GM18519 (cell line): ENCODE measurements at regions not wholly inside any gene's neighbourhood (a gene's known extent, or its start where the extent isn't known, plus 50 kb on each side); places are given as distances from the start of the nearest gene placed in this dataset.

ENCODE experiments used
- ATAC-seq: cut with Tn5 transposase; IDR thresholded peaks from one replicate; pipeline ENCODE4 v1.9.1; 2021; ENCODE audit warnings: mild to moderate bottlenecking, moderate library complexity; ENCODE audit not compliant: unreplicated experiment, low FRiP score

DNA sequence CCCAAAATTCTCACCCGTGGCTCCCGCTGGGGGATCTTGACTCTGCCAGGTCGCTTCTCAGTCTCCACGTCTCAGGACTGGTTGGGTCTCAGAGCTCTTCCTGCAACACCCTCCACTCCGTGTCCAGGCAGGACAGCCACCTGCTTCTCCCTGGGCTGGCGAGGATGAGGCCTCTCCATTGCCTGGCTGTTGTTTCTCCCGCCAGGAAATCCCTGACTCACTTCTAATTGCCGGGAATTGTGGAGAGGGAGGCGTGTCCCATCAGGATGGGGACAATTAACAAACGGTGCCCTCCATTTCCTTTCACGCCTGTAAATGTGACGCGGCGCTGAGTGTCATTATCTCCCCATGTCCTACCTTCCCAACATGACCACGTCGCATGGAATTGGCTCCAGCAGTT lies 204.5 kb downstream of the RBFOX3 start:
- no peak for ATAC-seq

- ATAC-seq, result no peak
Observed at GRCh38 chr17:79405823-79406222, 205.0 kb downstream of the RBFOX3 start.

DNA sequence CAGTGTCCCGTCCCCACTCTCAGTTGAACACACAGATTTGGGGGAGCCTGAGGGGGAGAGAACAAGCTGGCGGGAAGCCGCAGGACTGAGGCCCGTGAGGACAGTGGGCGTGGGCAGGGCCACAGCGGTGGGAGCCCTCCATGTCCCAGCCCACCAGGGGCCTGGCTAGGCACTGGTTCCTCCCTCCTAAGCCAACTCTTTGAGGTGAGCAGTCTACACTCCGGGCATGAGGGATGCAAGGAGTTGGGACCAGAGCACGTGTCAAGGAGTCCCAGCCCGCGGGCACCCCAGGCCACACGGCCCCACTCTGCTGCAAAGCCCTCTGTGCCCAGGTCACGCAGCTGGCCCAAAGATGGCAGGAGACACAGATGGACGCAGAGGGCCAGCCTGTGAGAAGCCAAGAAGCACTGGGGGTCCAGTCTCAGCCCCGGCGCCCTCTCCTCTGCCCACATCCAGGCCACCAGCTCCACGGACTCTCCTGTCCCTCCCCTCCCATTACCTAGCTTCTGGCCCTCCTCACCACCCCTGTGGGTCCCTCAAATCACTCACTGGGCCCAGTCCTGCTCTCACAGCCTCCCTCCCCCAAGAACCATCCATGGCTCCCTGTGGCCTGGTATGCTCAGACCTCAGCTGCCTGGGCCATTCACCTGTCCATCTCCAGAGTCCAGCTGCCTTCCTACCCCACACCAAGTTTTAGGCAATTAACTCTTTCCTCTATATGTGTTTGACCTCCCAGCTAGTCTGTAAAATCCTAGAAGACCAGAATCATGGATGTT lies 206.5 kb downstream of the RBFOX3 start:
- no peak for ATAC-seq

- no peak for ATAC-seq
Observed at GRCh38 chr17:79401704-79402674, 208.9 kb downstream of the RBFOX3 start.

GRCh38 chr17:79400989-79401703 lies 209.7 kb downstream of the RBFOX3 start:
- no peak for ATAC-seq

DNA sequence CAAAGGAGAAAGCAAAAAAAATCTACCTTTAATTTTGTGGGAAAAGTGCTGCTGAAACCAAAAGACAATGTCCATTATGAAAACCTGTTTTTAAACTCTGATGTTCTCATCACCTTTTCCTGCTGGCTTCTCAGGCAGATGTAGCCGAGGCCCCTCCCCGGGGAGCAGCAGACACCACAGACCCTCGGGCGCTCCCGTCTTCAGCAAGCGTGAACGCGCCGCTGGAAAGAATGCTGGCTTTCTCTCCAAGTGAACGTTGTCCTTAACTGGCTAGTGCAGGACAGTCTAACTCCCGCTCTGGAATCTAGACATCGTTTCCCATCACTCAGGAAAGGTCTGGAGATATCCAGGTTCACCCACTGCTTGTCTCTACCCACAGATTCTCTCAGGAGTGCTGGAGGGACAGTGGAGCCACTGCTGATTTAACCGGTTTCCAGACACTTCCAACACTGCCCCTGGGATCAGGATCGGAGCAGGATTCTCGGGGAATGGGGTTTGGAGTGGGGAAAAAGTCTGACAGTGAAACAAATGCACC lies 211.2 kb downstream of the RBFOX3 start:
- ATAC-seq, result no peak

GRCh38 chr17:79398441-79398840 lies 212.4 kb downstream of the RBFOX3 start:
- ATAC-seq, result no peak

DNA sequence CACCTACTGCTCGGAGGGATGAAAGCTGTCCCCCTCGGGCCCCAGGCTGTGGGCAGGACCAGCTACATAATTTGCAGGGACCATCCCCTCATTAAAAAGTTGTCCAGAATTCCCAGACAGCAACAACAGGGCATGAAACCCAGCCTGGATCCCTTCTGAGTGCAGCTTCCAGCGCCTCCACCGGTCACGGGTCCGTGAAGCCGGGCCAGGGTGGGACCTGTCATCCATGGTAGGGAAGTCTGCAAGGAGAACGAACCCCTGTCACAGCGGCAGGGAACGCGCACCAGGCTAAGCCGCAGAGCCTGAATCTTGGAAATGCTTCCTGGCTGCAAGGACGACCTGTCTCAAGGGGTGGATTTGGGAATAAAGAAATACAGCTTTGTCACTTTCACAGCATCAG lies 214.2 kb downstream of the RBFOX3 start:
- ATAC-seq, result no peak

DNA sequence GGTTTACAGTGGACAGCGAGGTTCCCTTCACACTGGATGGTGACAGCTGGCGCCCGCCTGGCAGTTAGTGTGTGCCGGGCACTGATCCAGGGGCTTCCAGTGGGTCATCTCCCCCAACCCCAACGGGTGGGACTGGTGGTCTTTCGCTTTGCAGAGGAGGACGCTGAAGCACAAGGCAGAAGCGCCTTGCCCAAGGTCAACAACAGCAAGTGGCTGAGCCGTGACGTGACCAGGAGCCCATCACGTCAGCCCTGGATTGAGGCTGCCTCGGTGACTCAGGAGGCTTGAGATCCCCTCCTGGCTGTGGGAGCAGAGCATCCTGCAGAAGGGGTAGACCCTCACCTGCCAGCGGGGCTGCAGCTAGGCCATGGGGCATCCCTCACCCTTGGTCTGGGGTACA lies 215.3 kb downstream of the RBFOX3 start:
- no peak for ATAC-seq

DNA sequence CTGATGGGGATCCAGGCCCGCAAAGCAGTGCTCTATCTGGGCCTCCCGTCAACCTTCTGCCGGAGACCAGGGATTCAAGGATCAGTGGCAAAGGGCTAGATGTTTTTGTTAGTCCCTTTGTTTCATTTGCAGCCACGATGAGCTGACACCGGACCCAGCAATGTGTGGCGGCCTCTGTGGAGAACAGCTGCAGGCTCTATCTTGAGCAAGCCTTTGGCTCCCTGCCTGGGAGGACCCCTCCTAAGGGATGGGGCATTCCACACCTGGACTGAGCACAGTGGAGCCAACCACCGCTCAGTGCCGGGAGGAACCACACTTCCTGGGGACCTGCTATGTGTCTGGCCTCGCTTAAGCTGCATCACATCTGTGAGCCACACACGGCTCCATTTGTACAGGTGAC lies 215.8 kb downstream of the RBFOX3 start:
- no peak for ATAC-seq

GRCh38 chr17:79393358-79394052 lies 217.3 kb downstream of the RBFOX3 start:
- no peak for ATAC-seq

- ATAC-seq, result no peak
Observed at GRCh38 chr17:79392598-79392997, 218.3 kb downstream of the RBFOX3 start.

- ATAC-seq, result no peak
Observed at GRCh38 chr17:79391376-79392233, 219.2 kb downstream of the RBFOX3 start.

GRCh38 chr17:79389896-79390295 lies 221.0 kb downstream of the RBFOX3 start:
- ATAC-seq, result no peak

- no peak for ATAC-seq
Observed at GRCh38 chr17:79388556-79389295, 222.1 kb downstream of the RBFOX3 start.

DNA sequence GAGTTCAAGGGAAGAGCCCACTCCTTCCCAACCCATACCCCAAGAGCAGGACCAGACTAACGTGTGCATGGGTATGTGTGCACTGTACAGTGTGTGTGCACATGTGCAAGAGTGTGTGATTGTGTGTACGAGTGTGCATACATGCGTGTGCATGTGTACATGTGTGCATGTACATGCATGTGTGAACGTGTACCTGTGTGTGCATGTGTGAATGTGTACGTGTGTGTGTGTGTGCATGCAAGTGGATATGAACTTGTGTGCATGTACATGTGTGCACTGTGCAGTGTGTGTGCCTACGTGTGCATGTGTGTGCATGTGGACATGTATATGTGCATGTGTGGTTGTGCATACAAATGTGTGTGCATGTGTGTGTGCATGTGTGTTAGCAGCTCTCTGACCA lies 223.1 kb downstream of the RBFOX3 start:
- ATAC-seq, result no peak

- ATAC-seq, result no peak
Observed at GRCh38 chr17:79385962-79386563, 224.8 kb downstream of the RBFOX3 start.

DNA sequence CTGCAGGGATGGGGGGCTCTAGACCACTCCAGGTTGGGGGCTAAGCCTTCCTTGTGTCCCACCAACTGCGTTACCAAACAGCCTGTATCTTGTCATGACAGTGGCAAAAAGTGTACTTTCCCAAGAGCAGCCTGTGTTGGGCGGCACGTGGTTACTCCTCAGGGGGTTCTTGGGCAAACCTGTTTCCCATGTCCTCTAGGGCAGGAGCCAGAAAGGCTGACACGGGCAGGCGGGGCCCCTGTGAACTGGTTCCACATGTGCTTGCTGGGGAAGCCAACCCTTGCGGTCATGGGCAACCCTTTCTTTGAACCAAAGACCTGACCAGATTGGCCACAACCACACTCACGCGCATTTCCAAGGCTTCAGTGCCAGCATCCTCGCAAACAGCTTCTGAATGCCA lies 228.5 kb downstream of the RBFOX3 start:
- no peak for ATAC-seq
